ENCODE measurements at regions not wholly inside any gene's neighbourhood (a gene's known extent, or its start where the extent isn't known, plus 50 kb on each side); places are given as distances from the start of the nearest gene placed in this dataset.

- Histone ChIP-seq H3K79me2 (ENCODE audit: insufficient read depth, low read length) (no peaks in the 10 kb centered on the region), H2AFZ (ENCODE audit: low read depth, low read length) (no peak overlapping the region), H4K20me1 (ENCODE audit: insufficient read depth, low read length) (no peaks in the 10 kb centered on the region), H3K27me3 (ENCODE audit: insufficient read depth, low read length, poor library complexity) (no peaks in the 10 kb centered on the region), H3K4me2 (ENCODE audit: insufficient read depth, low read length) (no peak overlapping the region), H3K4me3 (ENCODE audit: low read depth in 1 of 2, low read length in 2 of 2) (no peak overlapping the region), H3K27ac (ENCODE audit: low read length) (no peak overlapping the region), H3K4me1 (ENCODE audit: insufficient read depth, low read length) (no peaks in the 10 kb centered on the region), H3K9me3 (ENCODE audit: insufficient read depth, low read length, severe bottlenecking) (no peaks in the 10 kb centered on the region), H3K36me3 (ENCODE audit: insufficient read depth, low read length) (no peaks in the 10 kb centered on the region), H3K9ac (ENCODE audit: low read depth, low read length) (no peak overlapping the region)
- no peak for TF ChIP-seq CTCF (IDR thresholded peaks at IDR 0.05; ENCODE audit: borderline replicate concordance, extremely low read depth, low read length, poor library complexity, severe bottlenecking)
- no peak for TF ChIP-seq EZH2 (IDR thresholded peaks at IDR 0.05; ENCODE audit: borderline replicate concordance, low read depth, low read length, severe bottlenecking)
- DNase-seq = no peak
- ATAC-seq (ENCODE audit: insufficient read depth, low read depth) = no peak
These were observed 278.6 kb downstream of the ZSWIM6 start for GRCh38 chr5:61610678-61611024.

- Histone ChIP-seq H3K36me3 (ENCODE audit: insufficient read depth, low read length) (no peaks in the 10 kb centered on the region), H3K79me2 (ENCODE audit: insufficient read depth, low read length) (no peaks in the 10 kb centered on the region), H3K4me1 (ENCODE audit: insufficient read depth, low read length) (no peaks in the 10 kb centered on the region), H3K27ac (ENCODE audit: low read length) (no peak overlapping the region), H2AFZ (ENCODE audit: low read depth, low read length) (no peak overlapping the region), H3K4me2 (ENCODE audit: insufficient read depth, low read length) (no peak overlapping the region), H3K9ac (ENCODE audit: low read depth, low read length) (no peak overlapping the region), H3K27me3 (ENCODE audit: insufficient read depth, low read length, poor library complexity) (no peaks in the 10 kb centered on the region), H4K20me1 (ENCODE audit: insufficient read depth, low read length) (no peaks in the 10 kb centered on the region), H3K4me3 (ENCODE audit: low read depth in 1 of 2, low read length in 2 of 2) (no peak overlapping the region), H3K9me3 (ENCODE audit: insufficient read depth, low read length, severe bottlenecking) (no peaks in the 10 kb centered on the region)
- ATAC-seq (ENCODE audit: insufficient read depth, low read depth) (no peak), DNase-seq (no peak)
- TF ChIP-seq CTCF (IDR thresholded peaks at IDR 0.05; ENCODE audit: borderline replicate concordance, extremely low read depth, low read length, poor library complexity, severe bottlenecking) (no peak), EZH2 (IDR thresholded peaks at IDR 0.05; ENCODE audit: borderline replicate concordance, low read depth, low read length, severe bottlenecking) (no peak)
These were observed 280.4 kb downstream of the ZSWIM6 start for GRCh38 chr5:61612431-61612830.

- no peak for ATAC-seq (ENCODE audit: insufficient read depth, low read depth)
- Histone ChIP-seq H3K4me2 (ENCODE audit: insufficient read depth, low read length) (no peak overlapping the region), H3K4me1 (ENCODE audit: insufficient read depth, low read length) (no peaks in the 10 kb centered on the region), H3K27ac (ENCODE audit: low read length) (no peak overlapping the region), H3K4me3 (ENCODE audit: low read depth in 1 of 2, low read length in 2 of 2) (no peak overlapping the region), H3K9me3 (ENCODE audit: insufficient read depth, low read length, severe bottlenecking) (no peaks in the 10 kb centered on the region), H3K9ac (ENCODE audit: low read depth, low read length) (no peak overlapping the region), H4K20me1 (ENCODE audit: insufficient read depth, low read length) (no peaks in the 10 kb centered on the region), H3K36me3 (ENCODE audit: insufficient read depth, low read length) (no peaks in the 10 kb centered on the region), H3K27me3 (ENCODE audit: insufficient read depth, low read length, poor library complexity) (no peaks in the 10 kb centered on the region), H3K79me2 (ENCODE audit: insufficient read depth, low read length) (no peaks in the 10 kb centered on the region), H2AFZ (ENCODE audit: low read depth, low read length) (no peak overlapping the region)
- TF ChIP-seq EZH2 (IDR thresholded peaks at IDR 0.05; ENCODE audit: borderline replicate concordance, low read depth, low read length, severe bottlenecking) (no peak), CTCF (IDR thresholded peaks at IDR 0.05; ENCODE audit: borderline replicate concordance, extremely low read depth, low read length, poor library complexity, severe bottlenecking) (no peak)
- no peak for DNase-seq
These were observed 281.6 kb downstream of the ZSWIM6 start for GRCh38 chr5:61613679-61614078.

DNA sequence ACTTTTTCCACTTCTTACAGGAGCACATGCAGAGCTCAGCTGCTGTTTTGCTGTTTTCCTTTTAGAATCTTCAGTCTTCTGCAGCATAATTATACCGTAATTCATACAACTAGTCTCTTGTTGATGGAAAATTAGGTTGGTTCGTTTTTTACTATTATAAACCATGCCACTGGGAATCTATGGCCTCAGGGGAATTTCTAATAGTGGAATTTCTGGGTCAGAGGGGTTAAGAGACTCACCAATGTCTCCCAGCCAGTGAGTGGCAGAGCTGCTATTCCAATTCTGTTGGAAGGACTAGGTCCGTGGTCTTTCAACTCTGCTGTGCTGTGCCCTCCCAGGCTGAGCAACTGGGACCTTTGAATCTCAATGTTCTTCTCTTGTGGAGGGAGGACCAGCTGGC lies 282.5 kb downstream of the ZSWIM6 start:
- Histone ChIP-seq H3K9ac (ENCODE audit: low read depth, low read length) (no peak overlapping the region), H4K20me1 (ENCODE audit: insufficient read depth, low read length) (no peaks in the 10 kb centered on the region), H3K4me1 (ENCODE audit: insufficient read depth, low read length) (no peaks in the 10 kb centered on the region), H3K36me3 (ENCODE audit: insufficient read depth, low read length) (no peaks in the 10 kb centered on the region), H2AFZ (ENCODE audit: low read depth, low read length) (no peak overlapping the region), H3K79me2 (ENCODE audit: insufficient read depth, low read length) (no peaks in the 10 kb centered on the region), H3K4me3 (ENCODE audit: low read depth in 1 of 2, low read length in 2 of 2) (no peak overlapping the region), H3K9me3 (ENCODE audit: insufficient read depth, low read length, severe bottlenecking) (no peaks in the 10 kb centered on the region), H3K4me2 (ENCODE audit: insufficient read depth, low read length) (no peak overlapping the region), H3K27me3 (ENCODE audit: insufficient read depth, low read length, poor library complexity) (no peaks in the 10 kb centered on the region), H3K27ac (ENCODE audit: low read length) (no peak overlapping the region)
- no peak for ATAC-seq (ENCODE audit: insufficient read depth, low read depth)
- no peak for DNase-seq
- TF ChIP-seq CTCF (IDR thresholded peaks at IDR 0.05; ENCODE audit: borderline replicate concordance, extremely low read depth, low read length, poor library complexity, severe bottlenecking) = no peak
- no peak for TF ChIP-seq EZH2 (IDR thresholded peaks at IDR 0.05; ENCODE audit: borderline replicate concordance, low read depth, low read length, severe bottlenecking)
